Vagina (tissue), 2 donors: ENCODE measurements at regions not wholly inside any gene's neighbourhood (a gene's known extent, or its start where the extent isn't known, plus 50 kb on each side); places are given as distances from the start of the nearest gene placed in this dataset.

Experiments
- DNase-seq, 2 donors: peaks; one replicate each; pipeline ENCODE4 v3.0.0-alpha.2; 2017; ENCODE audit errors: extremely low spot score in 2 of 2
- H3K27ac ChIP-seq: fragments of 200-600 bp; sonication (generic); one replicate; pipeline ENCODE4 v1.5.1; 2019
- H3K27me3 ChIP-seq: fragments of 200-600 bp; sonication (generic); one replicate; pipeline ENCODE4 v1.5.1; 2019
- H3K36me3 ChIP-seq, 2 donors: fragments of 200-600 bp; sonication (generic); one replicate each; pipeline ENCODE4 v1.5.1; 2017 to 2019
- H3K4me1 ChIP-seq: fragments of 200-600 bp; sonication (generic); one replicate; pipeline ENCODE4 v1.5.1; 2019
- H3K4me3 ChIP-seq, 2 donors: fragments of 200-600 bp; sonication (generic); 1 replicate in 1 of 2; 2 replicates in 1 of 2; pipeline ENCODE4 v1.5.1; 2016 to 2019
- H3K9me3 ChIP-seq: fragments of 200-600 bp; sonication (generic); one replicate; pipeline ENCODE4 v1.5.1; 2019
- POLR2A ChIP-seq, 2 donors: fragments of 450-650 bp; IDR thresholded peaks; one replicate each; pipeline ENCODE4 v1.6.1; 2017; ENCODE audit warnings: antibody characterized with exemption in 2 of 2, mild to moderate bottlenecking in 2 of 2, moderate library complexity in 2 of 2
- POLR2AphosphoS5 ChIP-seq, 2 donors: sonication (generic); formaldehyde crosslinking; IDR thresholded peaks; one replicate each; pipeline ENCODE4 v1.9.0; 2017; ENCODE audit warnings: antibody characterized with exemption in 2 of 2, mild to moderate bottlenecking in 2 of 2, low read depth in 1 of 2; ENCODE audit not compliant: insufficient read depth in 1 of 2
- intact Hi-C: fragments of 100-400 bp; cut with DNase I; formaldehyde crosslinking; loops from one replicate; pipeline ENCODE4 v1.15.1; 2023
- TF ChIP-seq, protein P1 (sequence below), 3 experiments: fragments of 450-650 bp in 2 of 3; fragments of 200-600 bp in 1 of 3; sonication (generic) in 1 of 3; IDR thresholded peaks; one replicate each; pipeline ENCODE4 v1.5.1; 2017 to 2019; ENCODE audit warnings: antibody characterized with exemption in 3 of 3, mild to moderate bottlenecking in 2 of 3, moderate library complexity in 2 of 3

DNA sequence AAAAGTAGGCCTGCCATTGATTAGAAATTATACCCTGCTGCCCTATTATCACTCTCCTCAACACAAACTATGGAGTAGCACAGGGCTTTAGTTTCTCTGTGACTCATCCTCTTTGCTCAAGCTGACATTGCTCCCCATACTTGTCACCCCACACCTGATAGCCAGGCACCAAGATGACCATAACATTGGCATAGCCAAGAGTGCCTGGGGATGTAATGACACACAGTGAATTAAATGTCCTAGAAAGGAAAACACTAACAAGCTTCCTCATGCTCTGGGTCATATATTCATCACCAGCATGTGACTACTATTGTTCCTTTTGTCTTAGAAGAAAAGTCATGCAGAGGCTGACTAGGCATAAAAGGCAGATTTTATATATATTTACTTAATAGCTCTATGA lies 137.8 kb upstream of the RND3 start:
- Histone ChIP-seq H3K4me3 (no peak overlapping the region), H3K9me3 (no peaks in the 10 kb centered on the region), H3K4me1 (no peaks in the 10 kb centered on the region), H3K36me3 (no peaks in the 10 kb centered on the region), H3K27ac (no peak overlapping the region), H3K27me3 (no peaks in the 10 kb centered on the region)
- DNase-seq = no peak
- TF ChIP-seq, protein P1, sequence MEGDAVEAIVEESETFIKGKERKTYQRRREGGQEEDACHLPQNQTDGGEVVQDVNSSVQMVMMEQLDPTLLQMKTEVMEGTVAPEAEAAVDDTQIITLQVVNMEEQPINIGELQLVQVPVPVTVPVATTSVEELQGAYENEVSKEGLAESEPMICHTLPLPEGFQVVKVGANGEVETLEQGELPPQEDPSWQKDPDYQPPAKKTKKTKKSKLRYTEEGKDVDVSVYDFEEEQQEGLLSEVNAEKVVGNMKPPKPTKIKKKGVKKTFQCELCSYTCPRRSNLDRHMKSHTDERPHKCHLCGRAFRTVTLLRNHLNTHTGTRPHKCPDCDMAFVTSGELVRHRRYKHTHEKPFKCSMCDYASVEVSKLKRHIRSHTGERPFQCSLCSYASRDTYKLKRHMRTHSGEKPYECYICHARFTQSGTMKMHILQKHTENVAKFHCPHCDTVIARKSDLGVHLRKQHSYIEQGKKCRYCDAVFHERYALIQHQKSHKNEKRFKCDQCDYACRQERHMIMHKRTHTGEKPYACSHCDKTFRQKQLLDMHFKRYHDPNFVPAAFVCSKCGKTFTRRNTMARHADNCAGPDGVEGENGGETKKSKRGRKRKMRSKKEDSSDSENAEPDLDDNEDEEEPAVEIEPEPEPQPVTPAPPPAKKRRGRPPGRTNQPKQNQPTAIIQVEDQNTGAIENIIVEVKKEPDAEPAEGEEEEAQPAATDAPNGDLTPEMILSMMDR (IDR thresholded peaks at IDR 0.05) = no peak
- TF ChIP-seq POLR2AphosphoS5 (IDR thresholded peaks at IDR 0.05; ENCODE audit: insufficient read depth in 1 of 2, low read depth in 1 of 2) (no peak), POLR2A (IDR thresholded peaks at IDR 0.05) (no peak)
- intact Hi-C loops = loop anchor here (2.0 kb wide), 1 partner anchor 29 kb away; no protein-coding TSS in a partner anchor

DNA sequence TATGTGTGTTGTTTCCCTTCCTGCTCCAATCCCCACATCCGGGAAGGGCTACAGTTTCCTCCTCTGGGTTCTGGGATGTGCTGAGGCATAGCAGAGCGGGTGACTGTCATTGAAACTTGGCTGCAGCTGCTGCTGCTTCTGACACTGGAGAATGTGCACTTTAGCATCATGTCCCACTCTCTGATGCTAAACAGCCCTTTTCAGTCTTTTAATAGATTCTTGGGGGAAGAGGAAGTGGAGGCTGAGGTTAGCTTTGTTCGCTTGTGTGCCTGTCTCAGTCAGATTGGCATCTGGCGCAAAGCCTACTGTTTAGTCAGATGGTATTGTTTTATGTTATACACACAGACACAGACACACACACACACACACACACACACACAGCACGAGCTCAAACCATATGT lies 136.5 kb upstream of the RND3 start:
- no peak for DNase-seq
- H3K4me3 ChIP-seq = no peak overlapping the region
- no peaks in the 10 kb centered on the region for H3K9me3 ChIP-seq
- H3K27ac ChIP-seq = no peak overlapping the region
- no peaks in the 10 kb centered on the region for H3K36me3 ChIP-seq
- H3K4me1 ChIP-seq = no peaks in the 10 kb centered on the region
- no peaks in the 10 kb centered on the region for H3K27me3 ChIP-seq
- TF ChIP-seq POLR2AphosphoS5 (IDR thresholded peaks at IDR 0.05; ENCODE audit: insufficient read depth in 1 of 2, low read depth in 1 of 2) (no peak), POLR2A (IDR thresholded peaks at IDR 0.05) (no peak)
- TF ChIP-seq, protein P1 (IDR thresholded peaks at IDR 0.05) = no peak
- intact Hi-C loops = loop anchor here (2.0 kb wide), 1 partner anchor 27 kb away; no protein-coding TSS in a partner anchor

DNA sequence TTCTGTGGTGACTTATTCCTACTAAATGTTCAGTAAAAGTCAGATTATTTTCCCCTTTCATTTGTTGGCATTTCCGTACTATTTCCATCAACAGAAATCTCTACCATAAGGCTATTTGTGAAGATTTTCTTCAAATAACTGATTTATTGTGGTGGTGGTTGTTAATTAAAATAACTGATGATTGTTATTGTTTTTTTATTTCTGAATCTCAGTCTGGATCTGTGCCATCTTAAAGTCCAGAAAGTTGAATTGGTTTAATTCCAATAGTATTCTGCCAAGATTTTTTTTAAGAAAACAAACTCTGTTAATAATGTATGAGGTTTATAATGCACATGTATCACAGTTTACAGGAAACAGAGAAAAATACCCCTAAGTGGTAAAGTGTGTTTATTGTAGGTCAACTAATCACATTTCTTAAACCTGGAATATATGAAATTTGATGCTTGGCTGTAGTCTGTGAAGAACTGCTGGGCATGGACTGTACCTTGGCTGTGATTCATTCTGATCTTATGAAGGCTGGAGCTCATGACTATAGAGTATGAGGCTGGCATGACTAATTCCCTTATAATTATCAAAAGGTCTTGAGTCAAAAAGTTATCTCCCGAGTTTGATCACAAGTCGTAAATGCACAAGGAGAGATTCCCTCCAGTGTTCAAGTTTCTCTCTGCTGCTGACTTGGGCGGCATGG lies 134.2 kb upstream of the RND3 start:
- DNase-seq = no peak
- Histone ChIP-seq H3K4me3 (no peak overlapping the region), H3K36me3 (no peaks in the 10 kb centered on the region), H3K4me1 (no peaks in the 10 kb centered on the region), H3K9me3 (no peaks in the 10 kb centered on the region), H3K27ac (peak overlapping the region; percentile 71), H3K27me3 (no peaks in the 10 kb centered on the region)
- no peak for TF ChIP-seq POLR2AphosphoS5 (IDR thresholded peaks at IDR 0.05; ENCODE audit: insufficient read depth in 1 of 2, low read depth in 1 of 2)
- TF ChIP-seq POLR2A (IDR thresholded peaks at IDR 0.05) = no peak
- TF ChIP-seq, protein P1 (IDR thresholded peaks at IDR 0.05) = no peak
- intact Hi-C loops = no loop called here

DNA sequence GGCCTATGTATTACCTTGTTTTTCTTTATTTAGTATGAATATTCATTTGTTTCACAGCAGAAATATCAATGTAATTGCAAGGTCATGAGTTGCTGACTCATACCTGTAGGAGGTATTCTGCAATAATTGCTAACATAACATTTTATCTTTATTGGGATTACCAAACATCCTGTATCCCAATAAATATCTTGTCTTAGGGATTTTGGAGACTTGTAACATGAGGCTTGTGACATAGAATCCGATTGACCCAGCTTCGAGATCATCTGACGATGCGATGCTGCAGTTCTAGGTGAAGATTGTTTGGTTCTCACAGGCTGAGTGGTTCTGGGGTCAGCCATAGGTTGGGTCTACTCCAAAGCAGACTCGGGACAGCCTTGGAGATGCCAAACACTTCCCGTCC lies 133.4 kb upstream of the RND3 start:
- TF ChIP-seq, protein P1 (IDR thresholded peaks at IDR 0.05) = no peak
- TF ChIP-seq POLR2A (IDR thresholded peaks at IDR 0.05) (no peak), POLR2AphosphoS5 (IDR thresholded peaks at IDR 0.05; ENCODE audit: insufficient read depth in 1 of 2, low read depth in 1 of 2) (peak; percentile 29 to 39)
- Histone ChIP-seq H3K9me3 (no peaks in the 10 kb centered on the region), H3K27ac (peak overlapping the region; percentile 71), H3K4me1 (no peaks in the 10 kb centered on the region), H3K4me3 (no peak overlapping the region), H3K36me3 (no peaks in the 10 kb centered on the region), H3K27me3 (no peaks in the 10 kb centered on the region)
- intact Hi-C loops = no loop called here
- no peak for DNase-seq

DNA sequence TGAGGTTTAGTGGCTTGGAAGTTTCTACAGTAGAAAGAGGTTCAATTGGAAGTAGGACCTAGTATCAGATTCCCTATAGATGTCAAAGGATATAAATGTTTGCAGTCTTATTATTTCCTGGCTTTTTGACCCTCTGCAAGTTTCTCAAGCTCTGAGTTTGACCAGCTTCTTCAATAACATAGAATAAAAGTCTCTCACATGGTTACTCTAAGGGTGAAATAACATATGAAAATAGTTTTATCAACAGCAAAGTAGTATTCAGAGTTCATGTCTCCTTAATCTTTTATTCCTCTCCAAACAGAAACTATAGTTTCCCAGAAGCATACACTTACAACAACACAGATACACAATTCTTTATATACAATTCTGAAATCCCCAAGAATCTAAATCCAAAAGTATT lies 132.9 kb upstream of the RND3 start:
- intact Hi-C loops = no loop called here
- H3K27me3 ChIP-seq = no peaks in the 10 kb centered on the region
- no peak for DNase-seq
- no peak overlapping the region for H3K4me3 ChIP-seq
- H3K27ac ChIP-seq = peak overlapping the region; percentile 71
- H3K4me1 ChIP-seq = no peaks in the 10 kb centered on the region
- TF ChIP-seq, protein P1 (IDR thresholded peaks at IDR 0.05) = no peak
- no peak for TF ChIP-seq POLR2A (IDR thresholded peaks at IDR 0.05)
- TF ChIP-seq POLR2AphosphoS5 (IDR thresholded peaks at IDR 0.05; ENCODE audit: insufficient read depth in 1 of 2, low read depth in 1 of 2) = no peak
- no peaks in the 10 kb centered on the region for H3K9me3 ChIP-seq
- no peaks in the 10 kb centered on the region for H3K36me3 ChIP-seq
